ENCODE measurements at regions not wholly inside any gene's neighbourhood (a gene's known extent, or its start where the extent isn't known, plus 50 kb on each side); places are given as distances from the start of the nearest gene placed in this dataset.
A peak's percentile ranks its signal among the peaks of the same experiment; 100 is the strongest.

- Histone ChIP-seq H3K23ac (ENCODE audit: low read depth, low read length, poor library complexity) (no peak overlapping the region), H2AK5ac (ENCODE audit: low read depth, low read length) (no peak overlapping the region), H3K79me1 (ENCODE audit: low read depth, low read length) (no peaks in the 10 kb centered on the region), H3K4me2 (ENCODE audit: insufficient read depth, low read length, poor library complexity, severe bottlenecking) (no peak overlapping the region), H3K4ac (ENCODE audit: low read length) (no peak overlapping the region), H2BK12ac (ENCODE audit: low read length) (no peak overlapping the region), H2BK15ac (ENCODE audit: low read length) (no peak overlapping the region), H3K9me3 (replicated peaks in 1 of 2; ENCODE audit: control insufficient read depth in 2 of 2, insufficient read depth in 1 of 2, low read depth in 1 of 2, low read length in 2 of 2) (peaks cover 3 to 10% of the 10 kb centered on the region in 2 donors), H2BK5ac (ENCODE audit: low read length) (no peak overlapping the region), H3K9ac (ENCODE audit: low read depth, low read length, poor library complexity) (no peak overlapping the region), H3K18ac (ENCODE audit: low read length) (no peak overlapping the region), H2AFZ (ENCODE audit: low read length) (no peak overlapping the region), H3K27ac (replicated peaks; ENCODE audit: low read length) (no peak overlapping the region), H3K4me3 (ENCODE audit: low read length in 2 of 2) (no peak overlapping the region), H2BK120ac (ENCODE audit: low read depth, low read length) (no peak overlapping the region), H3K27me3 (ENCODE audit: control insufficient read depth in 3 of 3, insufficient read depth in 3 of 3, low read depth in 1 of 3, low read length in 3 of 3) (no peaks in the 10 kb centered on the region), H4K8ac (ENCODE audit: low read depth, low read length) (no peak overlapping the region), H3K36me3 (replicated peaks in 1 of 2; ENCODE audit: control insufficient read depth in 2 of 2, insufficient read depth in 2 of 2, low read length in 2 of 2) (no peaks in the 10 kb centered on the region), H3K14ac (ENCODE audit: low read length) (peak overlapping the region; percentile 0), H4K91ac (ENCODE audit: low read depth, low read length, poor library complexity) (no peak overlapping the region), H3K4me1 (ENCODE audit: control insufficient read depth in 2 of 2, insufficient read depth in 1 of 2, low read depth in 1 of 2, low read length in 2 of 2) (no peaks in the 10 kb centered on the region)
- WGBS, 2 donors (ENCODE audit: extremely low coverage in 2 of 2, insufficient read length in 2 of 2, insufficient replicate concordance in 1 of 2) = no CpG with 5 or more reads among the region's 2 CpGs
- DNase-seq (ENCODE audit: low spot score) = no peak
Observed at GRCh38 chr2:200144571-200144970, 161.9 kb upstream of the SPATS2L start.

GRCh38 chr2:200146501-200146900, 160.0 kb upstream of the SPATS2L start:
- Histone ChIP-seq H3K18ac (ENCODE audit: low read length) (no peak overlapping the region), H2BK15ac (ENCODE audit: low read length) (no peak overlapping the region), H2BK120ac (ENCODE audit: low read depth, low read length) (no peak overlapping the region), H3K4me2 (ENCODE audit: insufficient read depth, low read length, poor library complexity, severe bottlenecking) (no peak overlapping the region), H3K4me1 (ENCODE audit: control insufficient read depth in 2 of 2, insufficient read depth in 1 of 2, low read depth in 1 of 2, low read length in 2 of 2) (no peaks in the 10 kb centered on the region), H3K4me3 (ENCODE audit: low read length in 2 of 2) (no peak overlapping the region), H4K8ac (ENCODE audit: low read depth, low read length) (no peak overlapping the region), H4K91ac (ENCODE audit: low read depth, low read length, poor library complexity) (no peak overlapping the region), H3K36me3 (replicated peaks in 1 of 2; ENCODE audit: control insufficient read depth in 2 of 2, insufficient read depth in 2 of 2, low read length in 2 of 2) (no peaks in the 10 kb centered on the region), H3K4ac (ENCODE audit: low read length) (no peak overlapping the region), H3K79me1 (ENCODE audit: low read depth, low read length) (no peaks in the 10 kb centered on the region), H3K23ac (ENCODE audit: low read depth, low read length, poor library complexity) (no peak overlapping the region), H3K9ac (ENCODE audit: low read depth, low read length, poor library complexity) (no peak overlapping the region), H2BK5ac (ENCODE audit: low read length) (no peak overlapping the region), H3K9me3 (replicated peaks in 1 of 2; ENCODE audit: control insufficient read depth in 2 of 2, insufficient read depth in 1 of 2, low read depth in 1 of 2, low read length in 2 of 2) (peaks cover 6 to 22% of the 10 kb centered on the region in 2 donors), H3K27ac (replicated peaks; ENCODE audit: low read length) (no peak overlapping the region), H2AFZ (ENCODE audit: low read length) (no peak overlapping the region), H2BK12ac (ENCODE audit: low read length) (no peak overlapping the region), H3K14ac (ENCODE audit: low read length) (no peak overlapping the region), H3K27me3 (ENCODE audit: control insufficient read depth in 3 of 3, insufficient read depth in 3 of 3, low read depth in 1 of 3, low read length in 3 of 3) (no peaks in the 10 kb centered on the region), H2AK5ac (ENCODE audit: low read depth, low read length) (no peak overlapping the region)
- no peak for DNase-seq (ENCODE audit: low spot score)
- WGBS, 2 donors (ENCODE audit: extremely low coverage in 2 of 2, insufficient read length in 2 of 2, insufficient replicate concordance in 1 of 2) = no CpG with 5 or more reads among the region's 3 CpGs

- no peak overlapping the region for H2BK15ac ChIP-seq (ENCODE audit: low read length)
- H4K8ac ChIP-seq (ENCODE audit: low read depth, low read length) = no peak overlapping the region
- H3K4ac ChIP-seq (ENCODE audit: low read length) = no peak overlapping the region
- no peak overlapping the region for H2AK5ac ChIP-seq (ENCODE audit: low read depth, low read length)
- H3K23ac ChIP-seq (ENCODE audit: low read depth, low read length, poor library complexity) = no peak overlapping the region
- H2BK12ac ChIP-seq (ENCODE audit: low read length) = no peak overlapping the region
- H4K91ac ChIP-seq (ENCODE audit: low read depth, low read length, poor library complexity) = no peak overlapping the region
- no CpG with 5 or more reads among the region's 2 CpGs for WGBS, 2 donors (ENCODE audit: extremely low coverage in 2 of 2, insufficient read length in 2 of 2, insufficient replicate concordance in 1 of 2)
- no peaks in the 10 kb centered on the region for H3K27me3 ChIP-seq (ENCODE audit: control insufficient read depth in 3 of 3, insufficient read depth in 3 of 3, low read depth in 1 of 3, low read length in 3 of 3)
- no peaks in the 10 kb centered on the region for H3K79me1 ChIP-seq (ENCODE audit: low read depth, low read length)
- no peak overlapping the region for H2BK5ac ChIP-seq (ENCODE audit: low read length)
- H2BK120ac ChIP-seq (ENCODE audit: low read depth, low read length) = no peak overlapping the region
- H3K9ac ChIP-seq (ENCODE audit: low read depth, low read length, poor library complexity) = no peak overlapping the region
- no peak overlapping the region for H3K14ac ChIP-seq (ENCODE audit: low read length)
- no peak overlapping the region for H3K4me2 ChIP-seq (ENCODE audit: insufficient read depth, low read length, poor library complexity, severe bottlenecking)
- H2AFZ ChIP-seq (ENCODE audit: low read length) = no peak overlapping the region
- H3K18ac ChIP-seq (ENCODE audit: low read length) = no peak overlapping the region
- no peaks in the 10 kb centered on the region for H3K4me1 ChIP-seq (ENCODE audit: control insufficient read depth in 2 of 2, insufficient read depth in 1 of 2, low read depth in 1 of 2, low read length in 2 of 2)
- peaks cover 6 to 23% of the 10 kb centered on the region in 2 donors for H3K9me3 ChIP-seq (replicated peaks in 1 of 2; ENCODE audit: control insufficient read depth in 2 of 2, insufficient read depth in 1 of 2, low read depth in 1 of 2, low read length in 2 of 2)
- H3K36me3 ChIP-seq (replicated peaks in 1 of 2; ENCODE audit: control insufficient read depth in 2 of 2, insufficient read depth in 2 of 2, low read length in 2 of 2) = no peaks in the 10 kb centered on the region
- no peak for DNase-seq (ENCODE audit: low spot score)
- H3K4me3 ChIP-seq (ENCODE audit: low read length in 2 of 2) = no peak overlapping the region
- no peak overlapping the region for H3K27ac ChIP-seq (replicated peaks; ENCODE audit: low read length)
Observed at GRCh38 chr2:200147371-200147770, 159.1 kb upstream of the SPATS2L start.

- H3K9ac ChIP-seq (ENCODE audit: low read depth, low read length, poor library complexity) = no peak overlapping the region
- H3K4ac ChIP-seq (ENCODE audit: low read length) = no peak overlapping the region
- no peak overlapping the region for H2BK15ac ChIP-seq (ENCODE audit: low read length)
- no peak overlapping the region for H4K8ac ChIP-seq (ENCODE audit: low read depth, low read length)
- H2AK5ac ChIP-seq (ENCODE audit: low read depth, low read length) = no peak overlapping the region
- no CpG with 5 or more reads among the region's 2 CpGs for WGBS, 2 donors (ENCODE audit: extremely low coverage in 2 of 2, insufficient read length in 2 of 2, insufficient replicate concordance in 1 of 2)
- H2BK120ac ChIP-seq (ENCODE audit: low read depth, low read length) = no peak overlapping the region
- peaks cover 9 to 26% of the 10 kb centered on the region in 2 donors for H3K9me3 ChIP-seq (replicated peaks in 1 of 2; ENCODE audit: control insufficient read depth in 2 of 2, insufficient read depth in 1 of 2, low read depth in 1 of 2, low read length in 2 of 2)
- H3K4me3 ChIP-seq (ENCODE audit: low read length in 2 of 2) = no peak overlapping the region
- no peak overlapping the region for H3K23ac ChIP-seq (ENCODE audit: low read depth, low read length, poor library complexity)
- no peak for DNase-seq (ENCODE audit: low spot score)
- no peak overlapping the region for H3K4me2 ChIP-seq (ENCODE audit: insufficient read depth, low read length, poor library complexity, severe bottlenecking)
- H3K4me1 ChIP-seq (ENCODE audit: control insufficient read depth in 2 of 2, insufficient read depth in 1 of 2, low read depth in 1 of 2, low read length in 2 of 2) = no peaks in the 10 kb centered on the region
- H3K79me1 ChIP-seq (ENCODE audit: low read depth, low read length) = no peaks in the 10 kb centered on the region
- H3K18ac ChIP-seq (ENCODE audit: low read length) = no peak overlapping the region
- no peak overlapping the region for H2BK5ac ChIP-seq (ENCODE audit: low read length)
- H3K27me3 ChIP-seq (ENCODE audit: control insufficient read depth in 3 of 3, insufficient read depth in 3 of 3, low read depth in 1 of 3, low read length in 3 of 3) = no peaks in the 10 kb centered on the region
- H2AFZ ChIP-seq (ENCODE audit: low read length) = no peak overlapping the region
- no peak overlapping the region for H2BK12ac ChIP-seq (ENCODE audit: low read length)
- no peak overlapping the region for H3K14ac ChIP-seq (ENCODE audit: low read length)
- H4K91ac ChIP-seq (ENCODE audit: low read depth, low read length, poor library complexity) = no peak overlapping the region
- H3K27ac ChIP-seq (replicated peaks; ENCODE audit: low read length) = no peak overlapping the region
- no peaks in the 10 kb centered on the region for H3K36me3 ChIP-seq (replicated peaks in 1 of 2; ENCODE audit: control insufficient read depth in 2 of 2, insufficient read depth in 2 of 2, low read length in 2 of 2)
Observed at GRCh38 chr2:200148366-200148765, 158.1 kb upstream of the SPATS2L start.

Measured in neuronal stem cell (in vitro differentiated cells).